ENCODE measurements at regions not wholly inside any gene's neighbourhood (a gene's known extent, or its start where the extent isn't known, plus 50 kb on each side); places are given as distances from the start of the nearest gene placed in this dataset.

DNA sequence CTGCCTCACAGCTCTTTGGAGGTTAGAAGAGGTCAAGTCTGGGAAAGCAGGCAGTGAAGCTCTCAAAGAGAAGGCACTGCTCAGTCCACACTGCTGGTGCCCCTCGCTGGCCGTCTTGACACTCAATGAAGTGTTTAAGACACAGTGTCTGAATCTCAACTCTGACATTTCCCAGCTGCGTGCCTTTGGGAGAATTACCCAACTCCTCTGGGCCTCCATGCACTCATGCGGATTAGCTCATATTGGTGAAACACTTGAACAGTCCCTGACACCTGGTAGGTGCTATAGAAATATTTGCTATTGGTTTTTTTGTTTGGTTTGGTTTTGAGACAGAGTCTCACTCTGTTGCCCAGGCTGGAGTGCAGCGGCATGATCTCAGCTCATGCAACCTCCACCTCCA is 281.0 kb downstream of the SRBD1 start:
- in situ Hi-C loops (cut with HindIII; ENCODE audit: low sequenced_read_pairs), result no loop called here
- TF ChIP-seq, protein P1, sequence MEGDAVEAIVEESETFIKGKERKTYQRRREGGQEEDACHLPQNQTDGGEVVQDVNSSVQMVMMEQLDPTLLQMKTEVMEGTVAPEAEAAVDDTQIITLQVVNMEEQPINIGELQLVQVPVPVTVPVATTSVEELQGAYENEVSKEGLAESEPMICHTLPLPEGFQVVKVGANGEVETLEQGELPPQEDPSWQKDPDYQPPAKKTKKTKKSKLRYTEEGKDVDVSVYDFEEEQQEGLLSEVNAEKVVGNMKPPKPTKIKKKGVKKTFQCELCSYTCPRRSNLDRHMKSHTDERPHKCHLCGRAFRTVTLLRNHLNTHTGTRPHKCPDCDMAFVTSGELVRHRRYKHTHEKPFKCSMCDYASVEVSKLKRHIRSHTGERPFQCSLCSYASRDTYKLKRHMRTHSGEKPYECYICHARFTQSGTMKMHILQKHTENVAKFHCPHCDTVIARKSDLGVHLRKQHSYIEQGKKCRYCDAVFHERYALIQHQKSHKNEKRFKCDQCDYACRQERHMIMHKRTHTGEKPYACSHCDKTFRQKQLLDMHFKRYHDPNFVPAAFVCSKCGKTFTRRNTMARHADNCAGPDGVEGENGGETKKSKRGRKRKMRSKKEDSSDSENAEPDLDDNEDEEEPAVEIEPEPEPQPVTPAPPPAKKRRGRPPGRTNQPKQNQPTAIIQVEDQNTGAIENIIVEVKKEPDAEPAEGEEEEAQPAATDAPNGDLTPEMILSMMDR (IDR thresholded peaks at IDR 0.05; ENCODE audit: low read depth, low read length, missing control alignments), result no peak
- H3K4me3 ChIP-seq (ENCODE audit: low read depth, low read length), result no peak overlapping the region
- no peak for DNase-seq (ENCODE audit: low read depth)

DNA sequence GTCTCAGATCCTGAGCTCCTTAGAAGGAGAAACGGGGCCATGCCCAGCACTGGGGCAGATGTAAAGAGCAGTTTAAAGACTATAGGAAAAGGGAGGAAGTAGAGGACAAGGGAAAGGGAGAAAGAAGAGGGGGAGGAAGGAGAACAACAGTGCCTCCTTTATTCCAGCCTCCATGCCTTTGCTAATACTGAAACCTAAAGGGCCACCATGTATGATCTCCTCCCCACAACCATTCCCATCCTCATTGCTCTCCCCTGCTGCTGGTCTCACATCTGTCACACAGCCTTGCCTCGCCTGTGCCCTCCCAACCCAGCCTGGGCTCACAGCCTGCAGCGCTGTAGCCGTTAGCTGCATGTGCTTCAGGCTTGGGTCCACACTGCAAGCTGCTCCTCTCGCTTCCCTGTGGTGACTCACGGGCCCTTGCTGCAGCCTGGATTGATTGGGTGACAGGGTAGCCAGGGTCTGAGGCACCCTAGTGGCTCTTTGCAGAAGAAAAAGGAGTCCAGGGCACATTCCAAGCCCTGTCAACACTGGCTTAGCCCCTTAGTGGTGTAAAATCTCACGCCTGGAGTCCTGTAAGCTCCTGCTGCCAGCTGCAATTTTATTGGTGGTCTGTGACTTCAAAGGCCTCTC is 281.9 kb downstream of the SRBD1 start:
- no peak for DNase-seq (ENCODE audit: low read depth)
- in situ Hi-C loops (cut with HindIII; ENCODE audit: low sequenced_read_pairs), result no loop called here
- TF ChIP-seq, protein P1 (IDR thresholded peaks at IDR 0.05; ENCODE audit: low read depth, low read length, missing control alignments), result no peak
- no peak overlapping the region for H3K4me3 ChIP-seq (ENCODE audit: low read depth, low read length)

DNA sequence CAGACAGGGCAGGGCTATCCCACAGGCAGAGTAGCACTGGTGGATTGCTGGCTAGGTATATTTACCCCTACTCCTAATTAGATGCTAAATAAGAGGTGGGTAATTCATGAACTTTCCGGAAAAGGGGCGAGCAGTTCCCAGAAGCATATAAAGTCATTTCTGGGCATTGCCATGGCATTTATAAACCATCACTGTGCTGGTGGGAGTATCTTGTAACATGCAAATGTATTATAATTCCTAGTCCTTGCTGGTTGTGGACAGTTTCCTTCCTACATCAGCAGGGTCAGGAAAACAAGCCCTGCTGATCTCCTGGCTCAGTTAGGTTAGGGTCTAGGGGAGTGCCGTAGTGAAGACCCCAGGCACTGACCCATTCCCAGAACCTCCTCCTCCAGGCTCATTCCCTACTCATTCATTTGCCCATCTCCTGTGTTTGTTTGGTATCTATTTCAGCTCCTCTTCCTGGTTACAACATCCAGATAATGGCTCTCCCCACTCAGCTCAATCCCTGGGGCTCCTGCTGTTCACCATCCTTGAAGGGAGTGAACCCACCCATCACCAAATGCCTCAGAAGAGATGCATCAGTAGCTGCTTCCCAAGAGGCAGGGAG is 282.7 kb downstream of the SRBD1 start:
- in situ Hi-C loops (cut with HindIII; ENCODE audit: low sequenced_read_pairs), result no loop called here
- DNase-seq (ENCODE audit: low read depth), result no peak
- TF ChIP-seq, protein P1 (IDR thresholded peaks at IDR 0.05; ENCODE audit: low read depth, low read length, missing control alignments), result no peak
- no peak overlapping the region for H3K4me3 ChIP-seq (ENCODE audit: low read depth, low read length)

DNA sequence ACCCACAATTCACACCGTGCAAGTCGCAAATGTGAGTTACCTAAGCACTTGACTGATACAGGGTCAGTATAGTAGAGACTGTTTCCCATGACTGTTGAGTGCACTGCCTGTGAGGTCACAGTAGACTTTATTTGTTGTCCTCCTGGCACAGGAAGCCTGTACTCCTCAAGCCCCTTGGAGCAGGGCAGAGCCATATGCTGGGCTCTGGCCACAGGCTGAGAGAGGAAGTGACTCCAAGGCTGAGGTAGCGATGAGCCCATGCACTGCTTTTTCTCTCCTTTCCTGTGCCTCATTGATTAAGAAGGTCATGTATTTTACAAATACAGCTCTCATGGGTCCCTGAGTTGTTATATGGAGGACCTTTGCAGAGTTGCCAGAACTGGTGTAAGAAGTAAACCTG is 287.7 kb downstream of the SRBD1 start:
- in situ Hi-C loops (cut with HindIII; ENCODE audit: low sequenced_read_pairs), result no loop called here

DNA sequence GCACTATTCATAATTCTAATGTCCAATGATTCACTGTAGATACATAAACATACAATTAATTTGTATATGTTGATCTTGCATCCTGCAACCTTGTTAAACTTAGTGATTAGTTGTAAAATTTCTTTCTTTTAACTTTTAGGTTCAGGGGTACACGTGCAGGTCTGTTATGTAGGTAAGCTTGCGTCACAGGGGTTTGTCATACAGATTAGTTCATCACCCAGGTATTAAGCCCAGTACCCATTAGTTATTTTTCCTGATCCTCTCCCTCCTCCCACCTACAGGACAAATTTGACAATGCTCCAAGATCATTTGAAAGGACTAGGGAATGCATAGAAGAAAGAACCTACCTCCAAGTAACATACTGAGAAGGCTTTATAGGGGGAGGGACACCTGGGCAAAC is 290.1 kb downstream of the SRBD1 start:
- in situ Hi-C loops (cut with HindIII; ENCODE audit: low sequenced_read_pairs), result no loop called here
- TF ChIP-seq, protein P1 (IDR thresholded peaks at IDR 0.05; ENCODE audit: low read depth, low read length, missing control alignments), result no peak
- no peak overlapping the region for H3K4me3 ChIP-seq (ENCODE audit: low read depth, low read length)
- no peak for DNase-seq (ENCODE audit: low read depth)

More for the DNA sequence above, 287.7 kb downstream of the SRBD1 start:
- DNase-seq (ENCODE audit: low read depth), result no peak
- TF ChIP-seq, protein P1 (IDR thresholded peaks at IDR 0.05; ENCODE audit: low read depth, low read length, missing control alignments), result no peak
- H3K4me3 ChIP-seq (ENCODE audit: low read depth, low read length), result no peak overlapping the region

DNA sequence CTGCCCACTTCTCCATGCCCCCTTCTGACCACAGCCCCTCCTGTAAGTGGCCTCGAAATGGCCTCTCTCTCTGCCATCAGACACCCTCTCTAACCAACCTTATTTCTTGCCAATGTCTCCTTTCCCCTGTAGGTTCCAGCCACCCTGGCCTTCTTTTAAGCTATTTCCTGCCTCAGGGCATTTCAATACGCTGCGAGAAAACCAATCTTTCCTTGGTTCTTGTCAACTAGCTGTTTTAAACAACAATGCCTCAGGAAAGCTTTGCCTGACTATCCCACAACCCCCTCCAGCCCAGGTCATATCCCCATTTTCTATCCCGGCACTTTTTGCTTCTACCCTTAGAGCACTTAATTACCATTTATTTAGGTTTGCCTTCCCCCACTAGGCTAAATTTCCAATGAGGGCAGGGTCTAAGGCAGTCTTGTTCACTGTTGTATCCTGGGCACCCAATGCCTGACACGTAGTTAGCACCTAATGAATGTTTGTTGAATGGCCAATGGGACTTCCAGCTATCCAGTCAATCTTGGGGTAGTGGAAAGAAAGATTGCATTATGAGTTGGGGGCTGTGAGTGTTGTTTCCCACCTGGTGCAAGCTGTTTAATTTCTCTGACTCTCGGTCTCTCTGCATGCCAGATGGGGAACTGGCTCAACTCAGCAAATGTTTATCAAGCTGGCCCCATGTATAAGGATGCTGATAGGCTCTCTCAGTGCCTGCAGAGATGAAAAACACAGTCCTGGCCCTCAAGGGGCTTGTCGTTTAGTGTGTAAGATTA is 291.2 kb downstream of the SRBD1 start:
- in situ Hi-C loops (cut with HindIII; ENCODE audit: low sequenced_read_pairs), result no loop called here
- TF ChIP-seq, protein P1 (IDR thresholded peaks at IDR 0.05; ENCODE audit: low read depth, low read length, missing control alignments), result no peak
- no peak for DNase-seq (ENCODE audit: low read depth)
- H3K4me3 ChIP-seq (ENCODE audit: low read depth, low read length), result no peak overlapping the region
